ENCODE measurements at regions not wholly inside any gene's neighbourhood (a gene's known extent, or its start where the extent isn't known, plus 50 kb on each side); places are given as distances from the start of the nearest gene placed in this dataset.

DNA sequence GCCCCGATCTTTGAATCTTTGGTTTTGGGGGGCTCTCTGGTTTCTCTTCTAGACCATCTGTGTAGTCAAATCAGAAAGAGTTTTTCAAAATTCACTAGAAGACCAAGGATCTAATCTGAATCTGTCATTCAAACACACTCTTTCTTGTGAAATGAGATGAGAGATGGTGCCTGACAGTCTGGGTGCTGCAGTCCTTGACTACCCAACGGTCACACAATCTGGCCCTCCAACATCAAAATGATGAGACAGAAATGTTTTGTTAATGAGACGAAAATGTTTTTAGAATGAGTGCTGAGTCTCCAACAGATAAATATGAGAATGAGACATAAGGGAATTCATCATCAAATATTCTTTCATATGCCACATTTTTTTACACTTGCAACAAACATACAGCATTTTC, 695.7 kb upstream of the USP15 start:
- TF ChIP-seq, protein P1, sequence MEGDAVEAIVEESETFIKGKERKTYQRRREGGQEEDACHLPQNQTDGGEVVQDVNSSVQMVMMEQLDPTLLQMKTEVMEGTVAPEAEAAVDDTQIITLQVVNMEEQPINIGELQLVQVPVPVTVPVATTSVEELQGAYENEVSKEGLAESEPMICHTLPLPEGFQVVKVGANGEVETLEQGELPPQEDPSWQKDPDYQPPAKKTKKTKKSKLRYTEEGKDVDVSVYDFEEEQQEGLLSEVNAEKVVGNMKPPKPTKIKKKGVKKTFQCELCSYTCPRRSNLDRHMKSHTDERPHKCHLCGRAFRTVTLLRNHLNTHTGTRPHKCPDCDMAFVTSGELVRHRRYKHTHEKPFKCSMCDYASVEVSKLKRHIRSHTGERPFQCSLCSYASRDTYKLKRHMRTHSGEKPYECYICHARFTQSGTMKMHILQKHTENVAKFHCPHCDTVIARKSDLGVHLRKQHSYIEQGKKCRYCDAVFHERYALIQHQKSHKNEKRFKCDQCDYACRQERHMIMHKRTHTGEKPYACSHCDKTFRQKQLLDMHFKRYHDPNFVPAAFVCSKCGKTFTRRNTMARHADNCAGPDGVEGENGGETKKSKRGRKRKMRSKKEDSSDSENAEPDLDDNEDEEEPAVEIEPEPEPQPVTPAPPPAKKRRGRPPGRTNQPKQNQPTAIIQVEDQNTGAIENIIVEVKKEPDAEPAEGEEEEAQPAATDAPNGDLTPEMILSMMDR (IDR thresholded peaks at IDR 0.05; ENCODE audit: poor library complexity) = no peak
- no peak for TF ChIP-seq EZH2 (IDR thresholded peaks at IDR 0.05; ENCODE audit: borderline replicate concordance)
- no peak for TF ChIP-seq EZH2phosphoT487 (IDR thresholded peaks at IDR 0.05; ENCODE audit: low read depth, severe bottlenecking, unreplicated experiment)

All from hepatocyte (in vitro differentiated cells).